ENCODE measurements at regions not wholly inside any gene's neighbourhood (a gene's known extent, or its start where the extent isn't known, plus 50 kb on each side); places are given as distances from the start of the nearest gene placed in this dataset.

DNA sequence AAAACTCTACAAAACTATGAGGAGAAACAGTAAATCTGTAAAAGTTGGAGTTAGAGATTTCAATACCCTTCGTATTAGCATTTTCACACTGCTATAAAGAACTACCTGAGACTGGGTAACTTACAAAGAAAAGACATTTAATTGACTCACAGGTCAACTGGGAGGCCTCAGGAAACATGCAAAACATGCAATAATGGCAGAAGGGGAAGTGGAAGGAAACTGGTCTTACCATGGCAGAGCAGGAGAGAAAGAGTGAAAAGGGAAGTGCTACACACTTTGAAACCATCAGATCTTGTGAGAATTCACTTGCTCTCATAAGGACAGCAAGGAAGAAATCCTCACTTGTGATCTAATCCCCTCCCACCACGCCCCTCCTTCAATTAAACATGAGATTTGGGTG lies 949.9 kb downstream of the TECRL start:
- Histone ChIP-seq H3K4me1 (no peaks in the 10 kb centered on the region), H3K9me3 (no peaks in the 10 kb centered on the region), H3K27ac (no peak overlapping the region), H3K27me3 (no peaks in the 10 kb centered on the region), H3K4me3 (no peak overlapping the region), H3K36me3 (no peaks in the 10 kb centered on the region)
- TF ChIP-seq CTCF (IDR thresholded peaks at IDR 0.05) (no peak), EP300 (IDR thresholded peaks at IDR 0.05) (no peak), POLR2A (IDR thresholded peaks at IDR 0.05) (no peak)
- 64 to 71% methylated on average over 2 of the region's 2 CpGs for WGBS, 2 donors
- no peak for DNase-seq (ENCODE audit: low spot score in 2 of 2)

GRCh38 chr4:63458010-63458409 lies 951.2 kb downstream of the TECRL start:
- no peak for DNase-seq (ENCODE audit: low spot score in 2 of 2)
- Histone ChIP-seq H3K27ac (no peak overlapping the region), H3K4me3 (no peak overlapping the region), H3K9me3 (no peaks in the 10 kb centered on the region), H3K4me1 (no peaks in the 10 kb centered on the region), H3K27me3 (no peaks in the 10 kb centered on the region), H3K36me3 (no peaks in the 10 kb centered on the region)
- no peak for TF ChIP-seq EP300 (IDR thresholded peaks at IDR 0.05)
- no peak for TF ChIP-seq POLR2A (IDR thresholded peaks at IDR 0.05)
- no peak for TF ChIP-seq CTCF (IDR thresholded peaks at IDR 0.05)
- 49 to 75% methylated on average over 1 of the region's 1 CpG for WGBS, 2 donors

DNA sequence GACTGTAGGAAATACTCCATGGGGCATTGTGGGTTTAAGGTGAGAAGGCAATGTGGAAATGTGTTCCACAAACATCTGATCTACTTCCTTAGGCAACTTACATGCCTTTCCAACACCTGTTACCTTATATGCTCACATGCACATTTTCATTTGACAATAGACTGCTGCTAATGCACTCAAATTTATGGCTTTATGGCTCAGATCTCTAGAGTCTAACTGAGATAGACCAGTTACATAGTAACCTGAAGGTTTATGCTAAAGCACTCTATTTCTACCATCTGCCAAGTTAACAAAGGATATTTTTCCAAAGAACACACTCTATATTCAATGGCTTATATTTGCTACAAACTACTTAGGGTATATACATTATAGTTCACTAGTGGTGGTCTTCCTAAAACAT lies 969.0 kb downstream of the TECRL start:
- Histone ChIP-seq H3K4me1 (no peaks in the 10 kb centered on the region), H3K4me3 (no peak overlapping the region), H3K27ac (no peak overlapping the region), H3K9me3 (no peaks in the 10 kb centered on the region), H3K36me3 (no peaks in the 10 kb centered on the region), H3K27me3 (no peaks in the 10 kb centered on the region)
- no peak for DNase-seq (ENCODE audit: low spot score in 2 of 2)
- TF ChIP-seq CTCF (IDR thresholded peaks at IDR 0.05) = no peak
- no peak for TF ChIP-seq POLR2A (IDR thresholded peaks at IDR 0.05)
- TF ChIP-seq EP300 (IDR thresholded peaks at IDR 0.05) = no peak

DNA sequence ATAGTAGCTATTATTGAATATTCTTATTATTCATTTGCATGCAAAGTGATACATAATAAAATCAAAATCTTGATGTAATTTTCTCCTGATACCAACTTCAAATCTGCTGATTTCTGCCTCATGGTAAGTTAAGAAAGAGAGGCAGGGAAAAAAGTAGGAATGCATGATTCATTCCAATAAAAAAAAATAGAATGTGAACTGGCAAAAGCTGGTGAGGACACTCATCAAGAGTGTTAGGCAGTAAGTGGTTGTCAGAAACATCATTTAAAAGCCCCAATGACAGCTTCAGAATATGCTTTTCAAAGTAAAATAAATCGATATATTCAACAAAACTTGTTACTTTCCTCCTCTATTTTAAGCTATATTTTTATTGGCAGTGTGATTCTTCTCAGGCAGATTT lies 979.1 kb downstream of the TECRL start:
- TF ChIP-seq CTCF (IDR thresholded peaks at IDR 0.05) = no peak
- no peak for TF ChIP-seq POLR2A (IDR thresholded peaks at IDR 0.05)
- no peak for TF ChIP-seq EP300 (IDR thresholded peaks at IDR 0.05)
- no peaks in the 10 kb centered on the region for H3K36me3 ChIP-seq
- 67 to 87% methylated on average over 1 of the region's 1 CpG for WGBS, 2 donors
- no peak overlapping the region for H3K27ac ChIP-seq
- H3K4me1 ChIP-seq = no peaks in the 10 kb centered on the region
- H3K9me3 ChIP-seq = no peaks in the 10 kb centered on the region
- H3K27me3 ChIP-seq = no peaks in the 10 kb centered on the region
- DNase-seq (ENCODE audit: low spot score in 2 of 2) = no peak
- no peak overlapping the region for H3K4me3 ChIP-seq

GRCh38 chr4:63396269-63396668 lies 1013.0 kb downstream of the TECRL start:
- Histone ChIP-seq H3K9me3 (peaks cover 0 to 11% (median 0%) of the 10 kb centered on the region in 4 donors), H3K27me3 (no peaks in the 10 kb centered on the region), H3K27ac (no peak overlapping the region), H3K4me3 (no peak overlapping the region), H3K36me3 (no peaks in the 10 kb centered on the region), H3K4me1 (no peaks in the 10 kb centered on the region)
- 83 to 93% methylated on average over 4 of the region's 4 CpGs for WGBS, 2 donors
- TF ChIP-seq POLR2A (IDR thresholded peaks at IDR 0.05) (no peak), CTCF (IDR thresholded peaks at IDR 0.05) (no peak), EP300 (IDR thresholded peaks at IDR 0.05) (no peak)
- DNase-seq (ENCODE audit: low spot score in 2 of 2) = no peak
